ENCODE measurements at regions not wholly inside any gene's neighbourhood (a gene's known extent, or its start where the extent isn't known, plus 50 kb on each side); places are given as distances from the start of the nearest gene placed in this dataset.
A peak's percentile ranks its signal among the peaks of the same experiment; 100 is the strongest.

- no peak for FAIRE-seq
Measured at GRCh38 chr11:42243385-42243784, 783.9 kb upstream of the LRRC4C start.

DNA sequence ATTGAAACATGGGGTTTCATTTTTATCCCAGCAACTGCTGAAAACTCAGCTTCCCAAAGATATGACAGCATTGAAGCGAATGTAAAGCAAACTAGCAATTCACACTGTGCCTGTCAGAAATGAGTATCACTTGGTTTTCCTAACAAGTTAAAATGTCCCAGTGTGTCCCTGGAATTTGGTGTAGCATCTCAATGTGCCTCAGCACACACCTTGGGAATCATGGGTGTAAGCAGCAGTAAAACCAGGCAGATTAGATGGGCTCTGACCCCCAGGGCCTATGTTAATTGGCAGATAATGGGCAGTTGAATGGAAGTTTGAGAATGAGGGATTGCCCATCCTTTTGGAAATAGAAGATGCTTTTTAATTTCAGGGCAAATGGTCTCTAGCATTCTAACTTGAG lies 784.9 kb upstream of the LRRC4C start:
- FAIRE-seq (no peak), DNase-seq (ENCODE audit: insufficient read length, low spot score) (no peak)
- TF ChIP-seq PAX5 (IDR thresholded peaks at IDR 0.05; ENCODE audit: insufficient read depth, low read length, severe bottlenecking) (no peak), SPI1 (IDR thresholded peaks at IDR 0.05; ENCODE audit: low read depth, low read length) (no peak), POLR2A (IDR thresholded peaks at IDR 0.05; ENCODE audit: low read depth, low read length) (no peak), POLR2AphosphoS5 (IDR thresholded peaks at IDR 0.05; ENCODE audit: low read depth, low read length) (no peak), POU2F2 (IDR thresholded peaks at IDR 0.05; ENCODE audit: low read depth, low read length) (no peak), TAF1 (IDR thresholded peaks at IDR 0.05; ENCODE audit: low read depth, low read length) (no peak)

More at GRCh38 chr11:42243385-42243784, 783.9 kb upstream of the LRRC4C start:
- DNase-seq (ENCODE audit: insufficient read length, low spot score) = no peak
- TF ChIP-seq PAX5 (IDR thresholded peaks at IDR 0.05; ENCODE audit: insufficient read depth, low read length, severe bottlenecking) = no peak
- no peak for TF ChIP-seq SPI1 (IDR thresholded peaks at IDR 0.05; ENCODE audit: low read depth, low read length)
- TF ChIP-seq POLR2A (IDR thresholded peaks at IDR 0.05; ENCODE audit: low read depth, low read length) = no peak
- TF ChIP-seq POU2F2 (IDR thresholded peaks at IDR 0.05; ENCODE audit: low read depth, low read length) = no peak
- no peak for TF ChIP-seq TAF1 (IDR thresholded peaks at IDR 0.05; ENCODE audit: low read depth, low read length)
- no peak for TF ChIP-seq POLR2AphosphoS5 (IDR thresholded peaks at IDR 0.05; ENCODE audit: low read depth, low read length)

DNA sequence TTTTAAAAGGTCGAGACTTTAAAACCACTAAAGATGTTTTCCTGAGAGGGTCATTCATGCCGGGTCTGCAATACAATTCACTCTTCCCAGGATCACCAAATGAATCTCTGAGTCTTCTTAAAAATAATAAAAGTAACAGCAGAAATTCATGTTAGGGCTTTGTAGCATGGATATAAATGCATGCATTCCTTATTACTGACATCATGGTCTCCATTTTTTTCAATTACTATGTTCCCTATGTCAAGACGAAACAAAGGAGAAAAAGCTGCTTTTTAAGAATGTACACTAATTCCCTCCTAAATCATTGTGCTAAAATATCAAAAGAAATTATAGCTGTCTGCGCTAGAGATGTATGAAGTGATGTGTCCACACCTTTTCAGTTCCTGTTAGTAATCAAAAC lies 789.9 kb upstream of the LRRC4C start:
- TF ChIP-seq POU2F2 (IDR thresholded peaks at IDR 0.05; ENCODE audit: low read depth, low read length) (no peak), POLR2A (IDR thresholded peaks at IDR 0.05; ENCODE audit: low read depth, low read length) (no peak), TAF1 (IDR thresholded peaks at IDR 0.05; ENCODE audit: low read depth, low read length) (no peak), SPI1 (IDR thresholded peaks at IDR 0.05; ENCODE audit: low read depth, low read length) (no peak), PAX5 (IDR thresholded peaks at IDR 0.05; ENCODE audit: insufficient read depth, low read length, severe bottlenecking) (no peak), POLR2AphosphoS5 (IDR thresholded peaks at IDR 0.05; ENCODE audit: low read depth, low read length) (no peak)
- FAIRE-seq (no peak), DNase-seq (ENCODE audit: insufficient read length, low spot score) (no peak)

DNA sequence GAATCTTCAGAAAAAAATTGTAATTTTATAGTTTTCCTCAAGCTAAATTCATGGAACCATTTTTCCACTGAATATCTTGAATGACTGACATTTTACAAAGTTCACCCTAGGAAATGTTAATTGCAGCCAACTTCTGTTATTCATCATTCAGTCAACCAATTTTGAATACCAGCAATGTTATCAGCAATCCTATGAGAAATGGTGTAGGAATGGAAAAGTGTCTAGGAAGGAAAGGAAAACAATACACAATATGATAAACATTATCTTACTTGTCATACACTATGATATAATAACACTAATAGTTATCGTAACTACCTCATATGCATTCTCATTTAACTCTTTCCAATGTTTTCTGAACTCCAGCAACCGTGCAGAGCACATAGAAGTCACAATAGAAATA lies 790.5 kb upstream of the LRRC4C start:
- no peak for FAIRE-seq
- TF ChIP-seq TAF1 (IDR thresholded peaks at IDR 0.05; ENCODE audit: low read depth, low read length) (no peak), PAX5 (IDR thresholded peaks at IDR 0.05; ENCODE audit: insufficient read depth, low read length, severe bottlenecking) (no peak), POLR2AphosphoS5 (IDR thresholded peaks at IDR 0.05; ENCODE audit: low read depth, low read length) (no peak), POU2F2 (IDR thresholded peaks at IDR 0.05; ENCODE audit: low read depth, low read length) (no peak), POLR2A (IDR thresholded peaks at IDR 0.05; ENCODE audit: low read depth, low read length) (no peak), SPI1 (IDR thresholded peaks at IDR 0.05; ENCODE audit: low read depth, low read length) (no peak)

GRCh38 chr11:42251984-42252383 lies 792.5 kb upstream of the LRRC4C start:
- TF ChIP-seq POLR2AphosphoS5 (IDR thresholded peaks at IDR 0.05; ENCODE audit: low read depth, low read length) = no peak
- no peak for FAIRE-seq
- no peak for DNase-seq (ENCODE audit: insufficient read length, low spot score)

More for the DNA sequence above, 790.5 kb upstream of the LRRC4C start:
- no peak for DNase-seq (ENCODE audit: insufficient read length, low spot score)

DNA sequence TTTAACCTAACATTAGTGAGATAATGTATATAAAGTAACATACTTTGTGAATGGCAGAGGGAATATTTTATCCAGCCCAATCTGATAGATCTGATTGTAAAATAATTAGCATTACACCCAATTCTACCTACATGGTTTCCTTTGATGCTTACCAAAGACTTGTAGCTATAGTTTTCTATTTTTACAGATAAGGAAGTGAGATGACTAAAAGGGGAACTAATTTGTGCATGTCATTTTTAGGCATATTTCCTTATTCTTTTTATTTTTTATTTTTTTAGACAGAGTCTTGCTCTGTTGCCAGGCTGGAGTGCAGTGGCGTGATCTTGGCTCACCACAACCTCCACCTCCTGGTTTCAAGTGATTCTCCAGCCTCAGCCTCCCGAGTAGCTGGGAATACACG lies 793.7 kb upstream of the LRRC4C start:
- TF ChIP-seq PAX5 (IDR thresholded peaks at IDR 0.05; ENCODE audit: insufficient read depth, low read length, severe bottlenecking) (no peak), SPI1 (IDR thresholded peaks at IDR 0.05; ENCODE audit: low read depth, low read length) (peak; percentile 1; the same call in 1 of the 2 replicates)
- DNase-seq (ENCODE audit: insufficient read length, low spot score) (no peak), FAIRE-seq (no peak)

DNA sequence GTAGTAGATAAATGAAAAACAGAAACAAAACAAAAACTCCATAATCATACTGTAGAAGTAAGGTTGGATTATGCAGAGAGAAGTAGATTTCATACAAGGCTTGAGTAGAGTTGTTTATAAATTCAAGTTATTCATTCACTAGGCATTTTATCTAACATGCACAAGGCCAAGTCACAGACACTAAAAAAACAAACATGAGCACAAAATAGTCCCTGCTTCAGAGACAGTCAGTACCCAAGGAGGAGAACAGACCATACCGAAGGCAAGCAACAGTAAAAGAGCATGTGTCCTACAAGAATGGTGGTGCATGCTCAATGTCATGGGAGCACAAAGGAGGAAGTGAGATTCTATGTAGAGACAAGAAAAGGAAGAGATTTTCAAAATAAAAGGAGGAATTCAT lies 796.5 kb upstream of the LRRC4C start:
- no peak for FAIRE-seq
- TF ChIP-seq SPI1 (IDR thresholded peaks at IDR 0.05; ENCODE audit: low read depth, low read length) = peak; percentile 14; the same call in 1 of the 2 replicates
- TF ChIP-seq TAF1 (IDR thresholded peaks at IDR 0.05; ENCODE audit: low read depth, low read length) = no peak
- TF ChIP-seq POLR2A (IDR thresholded peaks at IDR 0.05; ENCODE audit: low read depth, low read length) = no peak
- DNase-seq (ENCODE audit: insufficient read length, low spot score) = no peak

DNA sequence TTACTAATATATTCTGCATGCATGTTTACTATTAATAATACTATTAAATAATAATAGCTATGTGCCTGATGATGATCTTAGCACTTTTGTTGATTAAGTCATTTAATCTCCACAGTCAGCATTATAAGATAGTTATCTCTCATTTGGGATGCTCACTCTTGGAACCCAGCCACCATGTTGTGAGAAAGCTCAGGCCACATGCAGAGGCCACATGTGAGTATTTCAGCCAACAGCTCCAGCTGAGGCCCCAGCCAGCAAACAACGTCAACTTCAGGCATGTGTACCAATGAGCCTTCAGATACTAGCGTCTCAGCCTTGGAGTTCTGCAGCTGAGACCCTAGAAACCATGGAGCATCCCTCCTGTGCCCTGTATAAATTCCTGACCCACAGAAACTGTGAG lies 798.1 kb upstream of the LRRC4C start:
- no peak for DNase-seq (ENCODE audit: insufficient read length, low spot score)
- FAIRE-seq = no peak
- no peak for TF ChIP-seq POLR2AphosphoS5 (IDR thresholded peaks at IDR 0.05; ENCODE audit: low read depth, low read length)
- TF ChIP-seq PAX5 (IDR thresholded peaks at IDR 0.05; ENCODE audit: insufficient read depth, low read length, severe bottlenecking) = no peak
- TF ChIP-seq POU2F2 (IDR thresholded peaks at IDR 0.05; ENCODE audit: low read depth, low read length) = no peak
- TF ChIP-seq TAF1 (IDR thresholded peaks at IDR 0.05; ENCODE audit: low read depth, low read length) = no peak
- no peak for TF ChIP-seq SPI1 (IDR thresholded peaks at IDR 0.05; ENCODE audit: low read depth, low read length)
- TF ChIP-seq POLR2A (IDR thresholded peaks at IDR 0.05; ENCODE audit: low read depth, low read length) = no peak

DNA sequence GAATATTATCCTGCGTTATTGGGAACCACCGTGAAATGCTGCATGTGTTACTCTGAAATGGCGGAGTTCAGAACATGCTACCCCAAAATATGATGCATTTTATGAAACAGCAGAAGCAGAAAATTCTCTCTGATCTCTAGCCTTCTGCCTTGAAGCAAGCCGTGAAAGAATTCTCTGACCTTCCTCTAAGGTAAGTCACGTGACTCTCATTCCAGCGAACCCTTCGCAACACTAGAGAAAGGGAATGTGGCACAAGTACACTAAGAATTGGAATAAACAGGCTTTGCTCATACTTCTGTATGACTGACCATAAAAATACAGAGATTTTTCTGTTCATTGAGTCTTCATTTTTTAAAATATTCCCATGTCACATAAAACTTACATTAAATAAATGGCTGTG lies 805.6 kb upstream of the LRRC4C start:
- TF ChIP-seq PAX5 (IDR thresholded peaks at IDR 0.05; ENCODE audit: insufficient read depth, low read length, severe bottlenecking) (no peak), POLR2A (IDR thresholded peaks at IDR 0.05; ENCODE audit: low read depth, low read length) (no peak), TAF1 (IDR thresholded peaks at IDR 0.05; ENCODE audit: low read depth, low read length) (no peak), POU2F2 (IDR thresholded peaks at IDR 0.05; ENCODE audit: low read depth, low read length) (no peak), SPI1 (IDR thresholded peaks at IDR 0.05; ENCODE audit: low read depth, low read length) (no peak), POLR2AphosphoS5 (IDR thresholded peaks at IDR 0.05; ENCODE audit: low read depth, low read length) (no peak)
- FAIRE-seq (no peak), DNase-seq (ENCODE audit: insufficient read length, low spot score) (no peak)

DNA sequence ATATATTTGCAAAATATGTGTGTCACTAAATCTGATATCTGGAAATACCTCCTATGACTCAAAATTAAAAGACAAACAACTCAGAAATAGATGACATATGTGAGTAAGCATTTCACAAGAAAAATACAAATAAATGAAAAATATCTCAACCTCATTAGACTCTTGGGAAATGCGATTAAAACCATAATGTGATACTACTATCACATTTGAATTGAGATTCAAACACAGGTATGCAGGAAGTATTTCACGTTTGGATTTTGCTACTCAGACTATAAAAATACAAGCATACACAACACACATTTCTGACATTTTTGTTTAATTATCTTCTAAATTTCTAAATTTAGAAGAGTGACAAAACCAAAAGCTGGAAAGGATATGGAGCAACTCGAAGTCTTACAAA lies 811.9 kb upstream of the LRRC4C start:
- DNase-seq (ENCODE audit: insufficient read length, low spot score) (no peak), FAIRE-seq (no peak)
- TF ChIP-seq POU2F2 (IDR thresholded peaks at IDR 0.05; ENCODE audit: low read depth, low read length) = no peak
- TF ChIP-seq PAX5 (IDR thresholded peaks at IDR 0.05; ENCODE audit: insufficient read depth, low read length, severe bottlenecking) = no peak
- TF ChIP-seq SPI1 (IDR thresholded peaks at IDR 0.05; ENCODE audit: low read depth, low read length) = no peak
- TF ChIP-seq POLR2A (IDR thresholded peaks at IDR 0.05; ENCODE audit: low read depth, low read length) = no peak
- no peak for TF ChIP-seq TAF1 (IDR thresholded peaks at IDR 0.05; ENCODE audit: low read depth, low read length)
- no peak for TF ChIP-seq POLR2AphosphoS5 (IDR thresholded peaks at IDR 0.05; ENCODE audit: low read depth, low read length)

Measured in GM12891 (cell line).